Nephron (organoid): ENCODE measurements at regions not wholly inside any gene's neighbourhood (a gene's known extent, or its start where the extent isn't known, plus 50 kb on each side); places are given as distances from the start of the nearest gene placed in this dataset.
A peak's percentile ranks its signal among the peaks of the same experiment; 100 is the strongest.
"Not testable (repeated sequence)": the region's sequence is repeated elsewhere in the genome, so short reads cannot be mapped to it uniquely, and the experiment has no call there.

Experiments used
- H3K27ac Mint-ChIP-seq, 3 experiments: 2 replicates each; pipeline ENCODE4 v1.8.0; 2020; ENCODE audit warnings: mixed read lengths in 3 of 3, mild to moderate bottlenecking in 2 of 3, moderate library complexity in 1 of 3
- H3K27me3 Mint-ChIP-seq: 2 replicates; pipeline ENCODE4 v1.8.0; 2021; ENCODE audit warnings: low read depth, mild to moderate bottlenecking, moderate library complexity, mixed read lengths
- H3K36me3 Mint-ChIP-seq: 2 replicates; pipeline ENCODE4 v1.8.0; 2020; ENCODE audit warnings: low read depth, mixed read lengths
- H3K4me1 Mint-ChIP-seq: 2 replicates; pipeline ENCODE4 v1.8.0; 2020; ENCODE audit warnings: mixed read lengths
- H3K4me3 Mint-ChIP-seq, 3 experiments: 2 replicates each; pipeline ENCODE4 v1.8.0; 2020; ENCODE audit warnings: mild to moderate bottlenecking in 3 of 3, mixed read lengths in 3 of 3, moderate library complexity in 2 of 3
- H3K9me3 Mint-ChIP-seq: 2 replicates; pipeline ENCODE4 v1.8.0; 2020; ENCODE audit warnings: mixed read lengths
- CTCF ChIP-seq, 3 experiments: fragments of 200-600 bp; sonication (generic); IDR thresholded peaks; one replicate each; pipeline ENCODE4 v1.5.0; 2021; ENCODE audit warnings: antibody characterized with exemption in 3 of 3; ENCODE audit not compliant: unreplicated experiment in 3 of 3

GRCh38 chr13:30831515-30831914, 74.6 kb upstream of the MEDAG start:
- Mint-ChIP-seq H3K9me3 (peaks cover 10% of the 10 kb centered on the region), H3K4me3 (no peak overlapping the region), H3K4me1 (peaks cover 42% of the 10 kb centered on the region), H3K36me3 (no peaks in the 10 kb centered on the region), H3K27me3 (peaks cover 16% of the 10 kb centered on the region), H3K27ac (peak overlapping the region in 2 of 3 experiments; percentile 81)
- TF ChIP-seq CTCF (IDR thresholded peaks at IDR 0.05; ENCODE audit: unreplicated experiment in 3 of 3): no peak

DNA sequence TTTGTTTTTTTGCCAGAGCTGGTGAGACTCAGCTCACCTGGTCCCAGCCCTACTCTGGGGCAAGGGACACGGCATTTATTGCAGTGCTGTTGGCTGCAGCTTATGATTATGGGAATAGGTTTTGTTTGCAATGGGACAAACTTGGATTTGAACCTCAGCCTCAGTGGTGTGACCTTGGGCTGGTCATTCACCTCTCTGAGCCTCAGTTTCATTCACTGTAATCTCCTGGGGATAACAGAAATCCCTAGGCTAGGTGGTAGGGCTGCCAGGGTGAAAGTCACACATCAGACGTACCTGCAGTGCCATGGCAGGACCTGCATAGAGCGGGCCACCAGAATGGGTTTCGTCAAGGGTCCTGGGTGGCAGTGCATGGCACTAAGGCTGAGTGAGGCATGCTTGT, 73.7 kb upstream of the MEDAG start:
- H3K4me3 Mint-ChIP-seq: no peak overlapping the region
- peaks cover 7% of the 10 kb centered on the region for H3K9me3 Mint-ChIP-seq
- H3K4me1 Mint-ChIP-seq: peaks cover 48% of the 10 kb centered on the region

DNA sequence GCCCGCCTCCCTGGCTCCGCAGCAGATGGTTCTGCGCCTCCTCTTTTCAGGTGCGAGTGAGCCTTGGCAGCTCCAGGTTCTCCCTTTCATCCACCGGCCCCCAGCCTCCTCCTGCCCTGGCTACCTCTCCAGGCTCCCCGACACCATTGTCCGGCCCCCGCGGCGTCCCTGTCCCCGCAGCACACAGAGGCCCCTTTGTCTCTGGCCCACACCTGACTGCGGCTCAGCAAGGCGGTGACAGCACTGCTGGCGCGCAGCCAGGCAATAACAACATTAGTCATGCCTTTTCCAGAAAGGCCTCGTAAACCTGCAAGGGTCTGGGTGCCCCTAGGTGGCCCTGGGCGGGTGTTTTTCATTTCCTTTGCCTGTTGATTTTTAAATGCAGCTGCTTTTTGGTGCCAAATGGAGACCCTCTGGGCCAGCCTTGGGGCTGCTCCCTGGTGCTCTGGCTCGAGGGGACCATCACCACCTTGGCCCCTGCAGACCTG, 73.2 kb upstream of the MEDAG start:
- Mint-ChIP-seq H3K27me3 (peaks cover 10% of the 10 kb centered on the region), H3K27ac (peak overlapping the region; percentile 63 to 95 (median 81)), H3K36me3 (peaks cover 1% of the 10 kb centered on the region), H3K4me3 (peak overlapping the region in 1 of 3 experiments; percentile 26), H3K9me3 (peaks cover 10% of the 10 kb centered on the region), H3K4me1 (peaks cover 48% of the 10 kb centered on the region)
- TF ChIP-seq CTCF (IDR thresholded peaks at IDR 0.05; ENCODE audit: unreplicated experiment in 3 of 3): no peak

More for the DNA sequence above, 73.7 kb upstream of the MEDAG start:
- Mint-ChIP-seq H3K27ac (peak overlapping the region; percentile 63 to 95 (median 81)), H3K36me3 (no peaks in the 10 kb centered on the region), H3K27me3 (peaks cover 15% of the 10 kb centered on the region)
- TF ChIP-seq CTCF (IDR thresholded peaks at IDR 0.05; ENCODE audit: unreplicated experiment in 3 of 3): no peak

GRCh38 chr13:30835442-30835841, 70.6 kb upstream of the MEDAG start:
- Mint-ChIP-seq H3K9me3 (peaks cover 8% of the 10 kb centered on the region), H3K27me3 (peaks cover 3% of the 10 kb centered on the region), H3K4me1 (peaks cover 36% of the 10 kb centered on the region), H3K4me3 (no peak overlapping the region), H3K36me3 (peaks cover 3% of the 10 kb centered on the region), H3K27ac (peak overlapping the region in 2 of 3 experiments; percentile 51 to 67)
- no peak for TF ChIP-seq CTCF (IDR thresholded peaks at IDR 0.05; ENCODE audit: unreplicated experiment in 3 of 3)

GRCh38 chr13:30837227-30838159, 68.6 kb upstream of the MEDAG start:
- TF ChIP-seq CTCF (IDR thresholded peaks at IDR 0.05; ENCODE audit: unreplicated experiment in 3 of 3): no peak
- H3K4me3 Mint-ChIP-seq: no peak overlapping the region
- H3K27me3 Mint-ChIP-seq: no peaks in the 10 kb centered on the region
- H3K4me1 Mint-ChIP-seq: peaks cover 34% of the 10 kb centered on the region
- H3K27ac Mint-ChIP-seq: peak overlapping the region in 2 of 3 experiments; percentile 4 to 20
- H3K9me3 Mint-ChIP-seq: peaks cover 8% of the 10 kb centered on the region
- peaks cover 3% of the 10 kb centered on the region for H3K36me3 Mint-ChIP-seq

GRCh38 chr13:30839636-30840035, 66.4 kb upstream of the MEDAG start:
- H3K27ac Mint-ChIP-seq, H3K4me3 Mint-ChIP-seq, H3K27me3 Mint-ChIP-seq, H3K36me3 Mint-ChIP-seq, H3K9me3 Mint-ChIP-seq: not testable (repeated sequence)
- peaks cover 19% of the 10 kb centered on the region for H3K4me1 Mint-ChIP-seq
